T-helper 22 cell (primary cell): ENCODE measurements at regions not wholly inside any gene's neighbourhood (a gene's known extent, or its start where the extent isn't known, plus 50 kb on each side); places are given as distances from the start of the nearest gene placed in this dataset.
A peak's percentile ranks its signal among the peaks of the same experiment; 100 is the strongest.
"Not testable (repeated sequence)": the region's sequence is repeated elsewhere in the genome, so short reads cannot be mapped to it uniquely, and the experiment has no call there.

Source experiments
- DNase-seq: peaks from one replicate; pipeline ENCODE4 v3.0.0-alpha.2; 2020; ENCODE audit warnings: low read depth

DNA sequence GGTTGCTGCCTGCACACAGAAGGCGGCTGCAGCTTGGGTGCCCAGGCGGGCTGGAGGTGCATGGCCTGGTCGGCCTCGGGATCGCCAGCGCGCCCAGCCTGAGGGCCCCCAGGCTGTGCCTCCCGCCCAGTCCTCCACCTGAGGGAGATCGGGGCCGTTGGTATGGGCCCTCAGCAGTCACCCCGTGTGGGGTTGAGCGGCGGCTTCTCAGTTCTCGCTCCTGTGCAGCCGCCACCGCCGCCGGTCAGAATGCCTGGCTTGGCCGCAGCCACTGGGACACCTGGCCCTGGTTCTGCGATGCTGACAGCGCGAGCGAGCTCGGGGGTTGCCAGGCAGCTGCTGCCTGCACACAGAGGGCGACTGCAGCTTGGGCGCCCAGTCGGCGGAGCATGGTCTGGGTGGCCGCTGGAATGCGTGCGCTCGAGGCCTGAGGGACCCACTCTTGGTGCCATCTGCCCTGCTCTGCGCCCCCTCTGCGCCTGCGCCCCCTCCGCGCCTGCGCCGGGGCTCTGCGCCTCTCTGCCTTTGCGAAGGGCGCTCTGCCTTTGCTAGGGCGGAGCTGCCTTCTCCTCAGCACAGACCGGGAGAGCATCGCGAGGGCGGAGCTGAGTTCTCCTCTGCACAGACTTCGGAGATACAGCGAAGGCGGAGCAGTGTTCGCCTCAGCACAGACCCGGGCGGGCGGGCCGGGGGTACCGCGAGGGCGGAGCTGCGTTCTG lies 84.6 kb upstream of the ZNG1F start:
- peak; percentile 58 for DNase-seq

DNA sequence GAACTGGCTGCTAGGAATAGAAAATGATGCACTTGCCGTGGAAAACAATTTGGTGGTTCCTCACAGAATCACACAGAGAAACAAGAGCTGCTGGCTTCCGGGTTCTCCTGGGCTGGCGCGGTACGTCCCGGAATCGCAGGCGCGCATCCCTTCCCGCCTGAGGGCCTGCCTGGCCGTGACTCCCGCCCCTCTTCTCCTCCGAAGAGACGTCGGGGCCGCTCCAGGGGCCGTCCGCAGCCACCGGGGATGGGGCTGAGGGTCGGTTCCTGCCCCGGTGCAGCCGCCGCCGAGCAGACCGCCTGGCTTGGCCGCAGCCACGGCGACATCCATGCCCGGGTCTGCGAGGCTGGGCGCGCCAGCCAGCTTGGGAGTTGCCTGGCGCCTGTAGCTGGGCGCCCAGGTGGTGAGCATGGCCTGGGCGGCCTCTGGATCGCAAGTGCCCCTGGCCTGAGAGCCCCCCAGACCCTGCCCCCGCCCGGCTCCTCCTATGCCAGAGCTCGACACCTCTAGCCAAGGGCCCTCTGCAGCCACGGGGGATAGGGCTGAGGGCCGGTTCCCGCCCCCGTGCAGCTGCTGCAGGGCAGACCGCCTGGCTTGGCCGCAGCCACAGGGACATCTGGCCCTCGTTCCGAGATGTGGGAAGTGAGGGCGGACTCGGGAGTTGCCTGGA lies 83.9 kb upstream of the ZNG1F start:
- not testable (repeated sequence) for DNase-seq

DNA sequence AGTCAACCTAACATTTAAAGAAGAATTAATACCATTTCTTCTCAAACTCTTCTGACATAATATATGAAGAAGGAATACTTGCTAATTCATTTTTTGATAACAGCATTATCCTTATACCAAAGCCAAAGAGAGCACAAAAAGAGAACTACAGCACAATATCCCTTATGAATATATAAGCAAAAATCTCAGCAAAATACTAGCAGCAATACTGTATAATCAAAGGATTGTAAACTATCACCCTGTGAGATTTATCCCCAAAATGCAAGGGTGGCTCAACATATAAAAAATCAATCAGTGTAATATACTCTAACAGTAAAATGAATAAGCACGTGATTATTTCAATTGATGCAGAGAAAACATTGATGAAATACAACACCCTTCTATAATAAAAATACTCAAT lies 81.9 kb upstream of the ZNG1F start:
- DNase-seq: not testable (repeated sequence)

DNA sequence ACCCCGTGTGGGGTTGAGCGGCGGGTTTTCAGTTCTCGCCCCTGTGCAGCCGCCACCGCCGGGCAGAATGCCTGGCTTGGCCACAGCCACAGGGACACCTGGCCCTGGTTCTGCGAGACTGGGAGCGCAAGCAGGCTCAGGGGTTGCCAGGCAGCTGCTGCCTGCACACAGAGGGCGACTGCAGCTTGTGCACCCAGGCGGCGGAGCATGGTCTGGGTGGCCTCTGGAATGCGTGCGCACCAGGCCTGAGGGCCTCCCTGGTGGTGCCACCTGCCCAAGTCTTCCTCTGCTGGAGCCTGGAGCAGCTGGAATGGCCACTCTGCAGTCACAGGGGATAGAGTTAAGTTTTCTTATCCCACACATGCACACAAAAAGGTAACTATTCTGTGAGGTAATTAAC lies 80.4 kb upstream of the ZNG1F start:
- DNase-seq: not testable (repeated sequence)

DNA sequence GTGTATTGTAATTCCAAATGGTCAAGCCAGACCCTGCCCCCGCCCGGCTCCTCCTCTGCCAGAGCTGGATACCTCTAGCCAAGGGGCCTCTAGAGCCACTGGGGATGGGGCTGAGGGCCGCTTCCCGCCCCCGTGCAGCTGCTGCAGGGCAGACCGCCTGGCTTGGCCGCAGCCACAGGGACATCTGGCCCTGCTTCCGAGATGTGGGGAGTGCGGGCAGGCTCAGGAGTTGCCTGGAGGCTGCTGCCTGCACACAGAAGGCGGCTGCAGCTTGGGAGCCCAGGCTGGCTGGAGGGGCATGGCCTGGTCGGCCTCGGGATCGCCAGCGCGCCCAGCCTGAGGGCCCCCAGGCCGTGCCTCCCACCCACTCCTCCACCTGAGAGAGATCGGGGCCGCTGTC lies 79.9 kb upstream of the ZNG1F start:
- DNase-seq: not testable (repeated sequence)

DNA sequence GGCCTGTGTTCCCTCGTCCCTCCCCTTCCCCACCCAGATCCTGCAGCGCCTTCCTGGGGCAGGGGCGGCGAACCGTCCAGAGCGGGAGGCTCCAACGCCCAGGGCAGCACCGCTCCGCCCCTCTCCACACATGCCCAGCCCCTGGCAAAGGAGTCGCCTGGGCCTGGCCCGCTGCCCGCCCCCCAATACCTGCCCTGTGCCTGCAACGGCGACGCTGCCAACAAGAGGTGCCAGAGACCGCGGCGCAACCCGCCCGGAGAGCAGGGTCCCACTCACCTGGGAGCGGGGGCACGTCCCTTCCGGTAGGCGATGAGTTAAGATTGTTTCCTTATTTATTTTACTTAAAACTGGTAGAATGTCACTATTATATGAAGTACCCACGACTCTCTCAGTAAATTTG lies 77.5 kb upstream of the ZNG1F start:
- not testable (repeated sequence) for DNase-seq

DNA sequence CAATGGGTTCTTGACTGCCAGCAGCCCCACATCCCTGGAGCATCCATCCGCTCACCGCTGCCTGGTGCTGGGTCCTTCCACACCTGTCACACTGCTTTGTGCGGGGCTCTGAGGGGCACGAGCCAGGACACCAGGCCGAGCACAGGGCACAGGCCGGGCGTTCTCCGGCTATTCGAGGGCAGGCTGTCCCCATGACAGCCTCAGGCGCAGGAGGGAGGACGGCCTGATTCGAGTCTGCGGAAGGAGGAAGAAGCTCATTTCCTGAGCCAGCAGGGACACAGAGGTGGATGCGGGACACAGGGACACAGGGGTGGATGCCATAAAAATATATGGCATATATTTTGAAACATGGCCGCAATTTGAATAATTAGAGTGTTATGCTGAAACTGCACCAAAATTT lies 76.9 kb upstream of the ZNG1F start:
- not testable (repeated sequence) for DNase-seq

DNA sequence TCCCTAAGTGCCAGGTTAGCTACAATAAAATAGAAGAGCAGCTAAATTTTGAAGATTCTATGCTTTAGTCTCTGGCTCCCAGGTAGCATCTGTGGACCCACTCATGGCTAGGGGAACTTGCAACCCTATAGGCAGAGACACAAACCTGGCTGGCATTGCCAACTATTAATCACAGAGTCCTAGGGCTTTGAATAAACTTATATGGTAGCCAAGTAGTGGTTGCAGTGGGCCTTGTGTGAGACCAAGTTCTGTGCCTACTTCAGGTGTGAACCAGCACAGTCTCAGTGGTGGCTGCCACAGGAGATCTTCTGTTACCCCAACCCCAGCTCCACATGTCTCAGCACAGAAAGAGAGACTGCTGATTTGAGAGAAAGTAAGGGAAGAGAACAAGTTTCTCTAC lies 62.9 kb upstream of the ZNG1F start:
- DNase-seq: not testable (repeated sequence)

DNA sequence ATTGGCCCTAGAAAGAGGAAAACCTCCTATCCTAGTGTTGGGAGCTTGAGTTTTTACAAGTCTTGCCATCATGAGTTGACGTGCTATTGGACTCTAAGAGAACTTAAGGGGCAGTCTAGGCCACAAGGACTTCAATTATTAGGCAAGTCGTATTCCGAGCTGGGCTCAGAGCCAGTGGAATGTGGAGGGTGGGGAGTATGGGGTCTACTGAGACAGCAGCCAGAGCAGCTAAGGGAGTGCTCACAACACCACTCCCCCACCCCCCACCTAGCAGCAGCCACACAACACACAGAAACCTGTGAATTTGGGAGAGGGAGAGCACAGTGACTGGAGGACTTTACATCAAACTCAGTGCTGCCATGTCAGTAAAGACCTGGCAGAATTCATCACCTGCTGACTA lies 62.0 kb upstream of the ZNG1F start:
- not testable (repeated sequence) for DNase-seq

DNA sequence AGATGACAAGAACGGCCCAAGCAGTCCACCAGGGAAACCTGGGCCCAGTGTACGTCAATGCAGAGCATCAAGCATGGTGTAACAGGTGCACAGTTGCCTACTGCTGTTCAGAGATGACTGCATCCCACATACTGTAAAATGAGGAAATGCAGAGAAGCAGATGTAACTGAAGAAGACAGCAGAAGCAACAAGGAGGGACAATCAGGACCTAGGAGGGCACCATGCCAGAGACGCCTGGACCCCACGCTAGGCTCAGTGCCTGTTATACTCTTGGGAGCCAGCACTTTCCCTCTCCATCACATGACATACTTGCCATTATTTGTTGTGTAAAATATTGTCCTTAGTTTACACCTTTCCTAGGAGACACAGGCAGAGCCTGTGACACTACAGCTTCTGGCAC lies 57.6 kb upstream of the ZNG1F start:
- DNase-seq: not testable (repeated sequence)
